Stomach (tissue), 8 donors: ENCODE measurements at regions not wholly inside any gene's neighbourhood (a gene's known extent, or its start where the extent isn't known, plus 50 kb on each side); places are given as distances from the start of the nearest gene placed in this dataset.

Source experiments
- DNase-seq, 2 donors: peaks; one replicate each; pipeline versions ENCODE4 v3.0.0 to v3.0.0-alpha.2; 2013 to 2019
- H3K27ac ChIP-seq, 5 donors: fragments of 200-600 bp in 4 of 5; sonication (generic) in 4 of 5; one replicate each; pipeline ENCODE4 v1.5.1; 2013 to 2019; ENCODE audit warnings: mild to moderate bottlenecking in 1 of 5, moderate library complexity in 1 of 5
- H3K27me3 ChIP-seq, 3 donors: fragments of 200-600 bp; sonication (generic); one replicate each; pipeline ENCODE4 v1.5.1; 2017 to 2019; ENCODE audit warnings: mixed run types in 1 of 3
- H3K36me3 ChIP-seq, 4 donors: fragments of 200-600 bp; sonication (generic); 1 replicate in 3 of 4; 2 replicates in 1 of 4; pipeline ENCODE4 v1.5.1; 2016 to 2019
- H3K4me1 ChIP-seq, 4 donors: fragments of 200-600 bp; sonication (generic); one replicate each; pipeline ENCODE4 v1.5.1; 2016 to 2019
- H3K4me3 ChIP-seq, 4 donors: fragments of 200-600 bp; sonication (generic) in 3 of 4; one replicate each; pipeline ENCODE4 v1.5.1; 2016 to 2019; ENCODE audit warnings: mild to moderate bottlenecking in 1 of 4
- H3K9me3 ChIP-seq, 4 donors: fragments of 200-600 bp; sonication (generic); one replicate each; pipeline ENCODE4 v1.5.1; 2016 to 2019
- CTCF ChIP-seq, 7 experiments: fragments of 450-650 bp in 4 of 7; fragments of 200-600 bp in 3 of 7; sonication (generic) in 3 of 7; IDR thresholded peaks; one replicate each; pipeline ENCODE4 v1.5.1; 2016 to 2019; ENCODE audit warnings: antibody characterized with exemption in 7 of 7, control low read depth in 2 of 7, mild to moderate bottlenecking in 1 of 7
- EP300 ChIP-seq: sonication (generic); formaldehyde crosslinking; IDR thresholded peaks from one replicate; pipeline ENCODE4 v1.6.1; 2017; ENCODE audit warnings: antibody characterized with exemption
- POLR2A ChIP-seq, 4 donors: fragments of 450-650 bp; IDR thresholded peaks; one replicate each; pipeline ENCODE4 v1.6.1; 2016; ENCODE audit warnings: antibody characterized with exemption in 4 of 4, control low read depth in 2 of 4, mild to moderate bottlenecking in 1 of 4, moderate library complexity in 1 of 4
- POLR2AphosphoS5 ChIP-seq, 3 donors: sonication (generic); formaldehyde crosslinking; IDR thresholded peaks; one replicate each; pipeline ENCODE4 v1.6.1; 2016; ENCODE audit warnings: antibody characterized with exemption in 3 of 3
- WGBS, 5 donors: extraction: QIAGEN DNeasy Blood & Tissue Kit in 3 of 5; methylation state at CpG; one replicate each; pipeline versions ENCODE4 v1.1.5 to v1.1.7; 2013 to 2018; 5-methylcytosine and 5-hydroxymethylcytosine counted together
- intact Hi-C: fragments of 100-400 bp; cut with DNase I; formaldehyde crosslinking; loops from one replicate; pipeline ENCODE4 v1.15.1; 2023; ENCODE audit warnings: low total_unique reads
- donor health status: healthy with polysubstance abuse.
- donor health status: Bipolar disorder and iron deficiency.
- donor health status: healthy.

GRCh38 chr3:176909044-176909443, 288.2 kb downstream of the TBL1XR1 start:
- intact Hi-C loops: no loop called here
- 83 to 84% (median 84%) methylated on average over 4 of the region's 4 CpGs for WGBS, 5 donors
- TF ChIP-seq POLR2AphosphoS5 (IDR thresholded peaks at IDR 0.05): no peak
- TF ChIP-seq EP300: no peak
- no peak for TF ChIP-seq POLR2A (IDR thresholded peaks at IDR 0.05)
- TF ChIP-seq CTCF (IDR thresholded peaks at IDR 0.05): no peak

GRCh38 chr3:176906046-176906905, 291.0 kb downstream of the TBL1XR1 start:
- Histone ChIP-seq H3K9me3 (no peaks in the 10 kb centered on the region), H3K27me3 (no peaks in the 10 kb centered on the region), H3K4me3 (no peak overlapping the region), H3K4me1 (peaks cover 0 to 20% (median 0%) of the 10 kb centered on the region in 4 donors), H3K36me3 (no peaks in the 10 kb centered on the region), H3K27ac (peak overlapping the region in 2 of 5 donors; percentile 44 to 57)
- 35 to 43% (median 40%) methylated on average over 5 of the region's 5 CpGs for WGBS, 5 donors
- intact Hi-C loops: no loop called here
- peak in 1 of 2 donors; percentile 92 for DNase-seq
- TF ChIP-seq POLR2A (IDR thresholded peaks at IDR 0.05): no peak
- no peak for TF ChIP-seq EP300
- no peak for TF ChIP-seq CTCF (IDR thresholded peaks at IDR 0.05)
- TF ChIP-seq POLR2AphosphoS5 (IDR thresholded peaks at IDR 0.05): peak in 1 of 3 donors; percentile 26

More at GRCh38 chr3:176909044-176909443, 288.2 kb downstream of the TBL1XR1 start:
- H3K36me3 ChIP-seq: no peaks in the 10 kb centered on the region
- H3K4me1 ChIP-seq: peaks cover 0 to 20% (median 0%) of the 10 kb centered on the region in 4 donors
- no peaks in the 10 kb centered on the region for H3K27me3 ChIP-seq
- no peak for DNase-seq
- no peak overlapping the region for H3K4me3 ChIP-seq
- no peak overlapping the region for H3K27ac ChIP-seq
- no peaks in the 10 kb centered on the region for H3K9me3 ChIP-seq

- Histone ChIP-seq H3K27ac (no peak overlapping the region), H3K4me1 (peaks cover 0 to 20% (median 0%) of the 10 kb centered on the region in 4 donors), H3K9me3 (no peaks in the 10 kb centered on the region), H3K36me3 (no peaks in the 10 kb centered on the region), H3K27me3 (no peaks in the 10 kb centered on the region), H3K4me3 (no peak overlapping the region)
- WGBS, 5 donors: 10 to 19% (median 16%) methylated on average over 1 of the region's 1 CpG
- intact Hi-C loops: no loop called here
- no peak for DNase-seq
- TF ChIP-seq POLR2AphosphoS5 (IDR thresholded peaks at IDR 0.05) (no peak), POLR2A (IDR thresholded peaks at IDR 0.05) (no peak), CTCF (IDR thresholded peaks at IDR 0.05) (no peak), EP300 (no peak)
Observed at GRCh38 chr3:176905331-176905730, 292.0 kb downstream of the TBL1XR1 start.

GRCh38 chr3:176904506-176904905, 292.8 kb downstream of the TBL1XR1 start:
- intact Hi-C loops: no loop called here

More at GRCh38 chr3:176904506-176904905, 292.8 kb downstream of the TBL1XR1 start:
- DNase-seq: no peak
- peaks cover 0 to 20% (median 0%) of the 10 kb centered on the region in 4 donors for H3K4me1 ChIP-seq
- WGBS, 5 donors: 39 to 69% (median 44%) methylated on average over 4 of the region's 4 CpGs
- no peaks in the 10 kb centered on the region for H3K36me3 ChIP-seq
- no peak overlapping the region for H3K27ac ChIP-seq
- no peaks in the 10 kb centered on the region for H3K27me3 ChIP-seq
- H3K4me3 ChIP-seq: no peak overlapping the region
- TF ChIP-seq POLR2AphosphoS5 (IDR thresholded peaks at IDR 0.05) (no peak), POLR2A (IDR thresholded peaks at IDR 0.05) (no peak), CTCF (IDR thresholded peaks at IDR 0.05) (no peak), EP300 (no peak)
- H3K9me3 ChIP-seq: no peaks in the 10 kb centered on the region
